IMR-90 (cell line): ENCODE measurements at regions not wholly inside any gene's neighbourhood (a gene's known extent, or its start where the extent isn't known, plus 50 kb on each side); places are given as distances from the start of the nearest gene placed in this dataset.

Experiments
- ATAC-seq: fragments of 200-7000 bp; cut with Tn5 transposase; 2 replicates; pipeline ENCODE4 v1.9.1; 2020; ENCODE audit warnings: low read depth, mild to moderate bottlenecking, moderate library complexity
- BruUV-seq: library from RNA; stranded (reverse); fragments of 400-500 nt; replicated peaks from 2 replicates; lab custom pipeline; 2021; lab: Mats Ljungman, UMichigan
- CTCF ChIA-PET: fragments of 300-600 bp; formaldehyde crosslinking; extraction: SDS; loops from one replicate; lab custom pipeline; 2021; ENCODE audit warnings: antibody characterized with exemption; lab: Yijun Ruan, JAX
- POLR2A ChIA-PET: fragments of 300-600 bp; sonication (Branson Sonifier 250); formaldehyde crosslinking; loops from one replicate; lab custom pipeline; 2022; ENCODE audit warnings: antibody characterized with exemption; ENCODE audit not compliant: unreplicated experiment; lab: Charles Lee
- DNase-seq: peaks from one replicate; pipeline ENCODE4 v3.0.0; 2013
- H2AFZ ChIP-seq: replicated peaks from 2 replicates; pipeline ENCODE3; 2013; ENCODE audit warnings: low read length, mild to moderate bottlenecking; ENCODE audit not compliant: poor library complexity
- H2AK5ac ChIP-seq: 2 replicates; pipeline ENCODE4 v1.6.1; 2013; ENCODE audit warnings: low read depth, low read length, inconsistent platforms
- H2AK9ac ChIP-seq: replicated peaks from 2 replicates; pipeline ENCODE3; 2013; ENCODE audit warnings: mild to moderate bottlenecking, low read depth, low read length, moderate library complexity; ENCODE audit not compliant: poor library complexity
- H2BK120ac ChIP-seq: 2 replicates; pipeline ENCODE4 v1.6.1; 2013; ENCODE audit warnings: low read depth, low read length, inconsistent platforms
- H2BK15ac ChIP-seq: 3 replicates; pipeline ENCODE4 v1.6.1; 2013; ENCODE audit warnings: low read depth, low read length, inconsistent platforms
- H2BK20ac ChIP-seq: 2 replicates; pipeline ENCODE4 v1.6.1; 2013; ENCODE audit warnings: low read depth, mild to moderate bottlenecking, inconsistent platforms, low read length, moderate library complexity
- H2BK5ac ChIP-seq: 2 replicates; pipeline ENCODE4 v1.6.1; 2013; ENCODE audit warnings: mild to moderate bottlenecking, low read depth, low read length, inconsistent platforms; ENCODE audit not compliant: poor library complexity, severe bottlenecking
- H3K14ac ChIP-seq: replicated peaks from 2 replicates; pipeline ENCODE4 v1.6.1; 2013; ENCODE audit warnings: low read depth, low read length, inconsistent platforms
- H3K18ac ChIP-seq: 2 replicates; pipeline ENCODE4 v1.6.1; 2013; ENCODE audit warnings: low read depth, low read length, control low read depth
- H3K23ac ChIP-seq: 2 replicates; pipeline ENCODE4 v1.6.1; 2013; ENCODE audit warnings: low read depth, low read length, inconsistent platforms
- H3K27ac ChIP-seq: 2 replicates; pipeline ENCODE4 v1.5.1; 2013; ENCODE audit warnings: mild to moderate bottlenecking, control low read depth, low read length; ENCODE audit not compliant: insufficient read depth
- H3K27me3 ChIP-seq: 2 replicates; pipeline ENCODE4 v1.6.1; 2013; ENCODE audit warnings: low read length; ENCODE audit not compliant: control insufficient read depth, insufficient read depth
- H3K36me3 ChIP-seq: 2 replicates; pipeline ENCODE4 v1.6.1; 2013; ENCODE audit warnings: low read length, mixed read lengths; ENCODE audit not compliant: control insufficient read depth, insufficient read depth
- H3K4ac ChIP-seq: 2 replicates; pipeline ENCODE4 v1.6.1; 2013; ENCODE audit warnings: low read depth, low read length, inconsistent platforms
- H3K4me1 ChIP-seq: 2 replicates; pipeline ENCODE4 v1.6.1; 2013; ENCODE audit warnings: low read length, mixed read lengths; ENCODE audit not compliant: control insufficient read depth, insufficient read depth
- H3K4me2 ChIP-seq: 2 replicates; pipeline ENCODE4 v1.6.1; 2013; ENCODE audit warnings: low read depth, mild to moderate bottlenecking, control low read depth, low read length, moderate library complexity
- H3K4me3 ChIP-seq: 2 replicates; pipeline ENCODE4 v1.5.1; 2013; ENCODE audit warnings: low read depth, mild to moderate bottlenecking, control low read depth, low read length, moderate library complexity; ENCODE audit not compliant: insufficient read depth
- H3K56ac ChIP-seq: 2 replicates; pipeline ENCODE4 v1.6.1; 2013; ENCODE audit warnings: low read length, inconsistent platforms; ENCODE audit not compliant: insufficient read depth; ENCODE audit errors: extremely low read depth
- H3K79me1 ChIP-seq, 2 experiments: 2 replicates each; pipeline ENCODE4 v1.6.1; 2013; ENCODE audit warnings: low read length in 2 of 2, inconsistent platforms in 1 of 2, low read depth in 1 of 2
- H3K9ac ChIP-seq: 2 replicates; pipeline ENCODE4 v1.6.1; 2013; ENCODE audit warnings: low read depth, low read length, control low read depth
- H3K9me1 ChIP-seq: 2 replicates; pipeline ENCODE4 v1.6.1; 2013; ENCODE audit warnings: low read length, inconsistent platforms; ENCODE audit not compliant: insufficient read depth
- H3K9me3 ChIP-seq: 2 replicates; pipeline ENCODE4 v1.6.1; 2013; ENCODE audit warnings: low read length; ENCODE audit not compliant: control insufficient read depth, insufficient read depth
- H4K20me1 ChIP-seq: 2 replicates; pipeline ENCODE4 v1.6.1; 2013; ENCODE audit warnings: low read length, inconsistent platforms; ENCODE audit not compliant: insufficient read depth
- H4K5ac ChIP-seq: 2 replicates; pipeline ENCODE4 v1.6.1; 2013; ENCODE audit warnings: mild to moderate bottlenecking, low read depth, low read length, control low read depth
- H4K8ac ChIP-seq, 2 experiments: 2 replicates each; pipeline ENCODE4 v1.6.1; 2013; ENCODE audit warnings: low read depth in 2 of 2, low read length in 2 of 2, control low read depth in 1 of 2, inconsistent platforms in 1 of 2
- H4K91ac ChIP-seq: 2 replicates; pipeline ENCODE4 v1.6.1; 2013; ENCODE audit warnings: low read depth, low read length, inconsistent platforms; ENCODE audit not compliant: insufficient read depth
- CHD1 ChIP-seq: IDR thresholded peaks from 2 replicates; pipeline ENCODE4 v1.6.1; 2012; ENCODE audit warnings: low read depth, low read length, improper control_type of control experiment
- NFE2L2 ChIP-seq: fragments of 150-350 bp; IDR thresholded peaks from 2 replicates; pipeline ENCODE4 v1.6.1; 2016; ENCODE audit warnings: low read depth, mild to moderate bottlenecking, low read length
- RAD21 ChIP-seq: IDR thresholded peaks from 2 replicates; pipeline ENCODE4 v1.6.1; 2012; ENCODE audit warnings: low read length, improper control_type of control experiment
- RFX5 ChIP-seq: IDR thresholded peaks from 2 replicates; pipeline ENCODE4 v1.8.0; 2012; ENCODE audit warnings: low read depth, mild to moderate bottlenecking, low read length, moderate library complexity
- WGBS, 2 experiments: methylation state at CpG; one replicate each; pipeline versions ENCODE4 v1.1.5 to v1.1.7; 2013; ENCODE audit warnings: missing lambda C conversion rate in 2 of 2; ENCODE audit not compliant: insufficient read length in 1 of 2; ENCODE audit errors: extremely low coverage in 2 of 2; 5-methylcytosine and 5-hydroxymethylcytosine counted together
- dilution Hi-C: fragments of 300-500 bp; cut with HindIII; formaldehyde crosslinking; loops from one replicate; pipeline ENCODE4 v1.14.3; 2018; ENCODE audit warnings: low sequenced_read_pairs; ENCODE audit not compliant: unreplicated experiment
- in situ Hi-C: fragments of 300-500 bp; cut with MboI; formaldehyde crosslinking; loops from 3 replicates; pipeline ENCODE4 v1.14.3; 2019; ENCODE audit warnings: low sequenced_read_pairs, inconsistent platforms, mixed read lengths
- intact Hi-C: fragments of 100-400 bp; cut with micrococcal nuclease; formaldehyde crosslinking; loops from 2 replicates; pipeline ENCODE4 v1.10.0; 2022

DNA sequence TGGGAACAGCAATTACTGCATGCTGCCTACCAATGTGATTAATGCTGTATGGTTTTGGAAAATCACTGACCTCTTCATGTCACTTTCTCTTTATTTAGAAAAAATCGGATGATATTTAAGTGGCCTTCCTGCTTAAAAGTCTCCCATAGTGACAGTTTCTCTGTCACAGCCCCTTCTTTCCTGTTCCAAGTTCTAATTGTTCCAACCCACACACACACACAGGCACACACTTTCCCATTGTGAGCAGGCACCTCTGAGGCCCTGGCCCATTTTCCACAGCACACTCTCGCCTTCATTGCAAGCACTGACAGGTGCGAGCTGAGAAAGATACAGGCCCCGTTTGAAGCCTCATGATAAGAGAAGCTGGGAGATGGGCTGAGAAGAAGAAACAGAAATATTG lies 505.9 kb downstream of the HS3ST4 start:
- Histone ChIP-seq H3K23ac (no peak overlapping the region), H2AK9ac (no peak overlapping the region), H3K4me1 (no peaks in the 10 kb centered on the region), H3K4me2 (no peak overlapping the region), H3K4ac (no peak overlapping the region), H3K18ac (no peak overlapping the region), H3K14ac (no peak overlapping the region), H3K9me1 (no peaks in the 10 kb centered on the region), H4K8ac (no peak overlapping the region), H3K36me3 (no peaks in the 10 kb centered on the region), H4K91ac (no peak overlapping the region), H2BK120ac (no peak overlapping the region), H2AFZ (no peak overlapping the region), H2BK5ac (no peak overlapping the region), H3K9ac (no peak overlapping the region), H4K5ac (no peak overlapping the region), H3K4me3 (no peak overlapping the region), H2AK5ac (no peak overlapping the region), H3K27me3 (no peaks in the 10 kb centered on the region), H2BK20ac (no peak overlapping the region), H4K20me1 (no peaks in the 10 kb centered on the region), H3K9me3 (peaks cover 11% of the 10 kb centered on the region), H3K79me1 (no peaks in the 10 kb centered on the region), H2BK15ac (no peak overlapping the region), H3K27ac (no peak overlapping the region), H3K56ac (no peak overlapping the region)
- WGBS, 2 experiments = no CpG with 5 or more reads among the region's 4 CpGs
- TF ChIP-seq RFX5 (no peak), NFE2L2 (no peak), CHD1 (no peak), RAD21 (no peak)
- ChIA-PET CTCF (no interaction called here), POLR2A (no interaction called here)
- BruUV-seq = no TSS peak
- DNase-seq (no peak), ATAC-seq (no peak)
- intact Hi-C loops (no loop called here), in situ Hi-C loops (no loop called here), dilution Hi-C loops (no loop called here)
